T-helper 2 cell treated with Interferon-gamma antibody and Interleukin-4, amounts not matched to agents 5 μg/mL and 100 μg/mL, for 36 hours (primary cell): ENCODE measurements at regions not wholly inside any gene's neighbourhood (a gene's known extent, or its start where the extent isn't known, plus 50 kb on each side); places are given as distances from the start of the nearest gene placed in this dataset.
"Not testable (repeated sequence)": the region's sequence is repeated elsewhere in the genome, so short reads cannot be mapped to it uniquely, and the experiment has no call there.

Experiments
- DNase-seq: peaks from one replicate; pipeline ENCODE4 v3.0.0; 2021; ENCODE audit warnings: low spot score
- H3K27ac Mint-ChIP-seq: one replicate; pipeline ENCODE4 v1.8.0; 2021; ENCODE audit warnings: mild to moderate bottlenecking, mixed read lengths
- H3K27me3 Mint-ChIP-seq: one replicate; pipeline ENCODE4 v1.8.0; 2021; ENCODE audit warnings: low read depth, mixed read lengths
- H3K36me3 Mint-ChIP-seq: one replicate; pipeline ENCODE4 v1.8.0; 2021; ENCODE audit warnings: low read depth, mixed read lengths
- H3K4me1 Mint-ChIP-seq: one replicate; pipeline ENCODE4 v1.8.0; 2021; ENCODE audit warnings: low read depth, mixed read lengths
- H3K4me3 Mint-ChIP-seq: one replicate; pipeline ENCODE4 v1.8.0; 2022; ENCODE audit warnings: mild to moderate bottlenecking, moderate library complexity, mixed read lengths
- H3K9me3 Mint-ChIP-seq: one replicate; pipeline ENCODE4 v1.8.0; 2021; ENCODE audit warnings: mixed read lengths

DNA sequence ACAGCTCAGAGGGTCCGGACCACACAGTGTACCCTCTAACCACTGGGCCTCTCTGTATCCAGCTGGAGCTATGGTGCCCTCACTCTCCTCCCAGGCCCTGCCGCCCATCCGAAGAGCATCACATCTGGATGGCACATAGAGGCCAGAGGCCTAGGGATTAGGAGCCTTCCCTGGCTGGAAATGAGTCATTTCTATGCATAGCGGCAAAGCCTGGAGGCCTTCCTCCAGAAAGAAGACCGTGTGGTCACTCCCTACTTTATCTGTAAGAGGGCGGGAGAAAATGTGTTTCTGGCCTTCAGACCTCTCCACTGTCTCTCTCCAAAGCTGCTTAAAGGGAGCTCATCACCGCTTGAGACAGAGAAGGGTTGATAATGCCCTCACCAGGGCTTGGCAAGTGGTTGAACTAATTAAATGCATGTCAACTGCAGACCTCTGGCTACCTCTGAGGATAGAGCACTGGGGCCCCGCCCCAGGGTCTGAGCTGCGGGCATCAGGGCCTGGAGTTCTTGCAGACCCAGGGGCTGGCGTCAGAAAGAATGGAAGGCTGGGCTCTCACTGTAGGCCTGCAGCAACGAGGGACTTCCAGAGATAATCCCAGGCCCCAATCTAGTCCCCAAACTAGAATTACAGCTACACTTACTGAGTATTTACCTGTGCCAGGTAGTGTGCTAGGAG lies 122.2 kb downstream of the IRX5 start:
- no peaks in the 10 kb centered on the region for H3K9me3 Mint-ChIP-seq
- no peak overlapping the region for H3K4me3 Mint-ChIP-seq
- peaks cover 27% of the 10 kb centered on the region for H3K27me3 Mint-ChIP-seq
- no peaks in the 10 kb centered on the region for H3K4me1 Mint-ChIP-seq
- no peak overlapping the region for H3K27ac Mint-ChIP-seq
- DNase-seq: no peak
- H3K36me3 Mint-ChIP-seq: no peaks in the 10 kb centered on the region

DNA sequence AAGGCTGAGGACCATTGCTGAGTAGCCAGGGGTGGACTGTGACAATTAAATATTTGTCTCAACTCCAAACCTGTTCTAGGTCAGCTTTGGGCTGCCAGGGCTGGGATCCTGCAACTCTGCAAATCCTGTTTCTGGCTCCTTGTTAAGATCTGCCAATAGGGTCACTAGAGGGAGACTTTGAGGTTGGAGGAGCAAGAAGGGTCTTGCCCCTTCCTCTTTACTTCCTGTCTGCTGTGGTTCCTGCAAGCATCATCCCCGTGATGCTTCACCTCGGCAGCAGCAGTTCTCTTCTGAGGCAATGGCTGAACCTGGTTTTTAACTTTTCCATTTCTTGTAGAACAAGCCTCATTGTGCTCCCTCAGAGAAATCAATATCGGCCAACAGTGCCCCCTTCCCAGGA lies 124.6 kb downstream of the IRX5 start:
- Mint-ChIP-seq H3K27me3 (peaks cover 32% of the 10 kb centered on the region), H3K27ac (no peak overlapping the region), H3K4me3 (no peak overlapping the region), H3K9me3 (no peaks in the 10 kb centered on the region), H3K4me1 (no peaks in the 10 kb centered on the region), H3K36me3 (no peaks in the 10 kb centered on the region)
- DNase-seq: no peak

DNA sequence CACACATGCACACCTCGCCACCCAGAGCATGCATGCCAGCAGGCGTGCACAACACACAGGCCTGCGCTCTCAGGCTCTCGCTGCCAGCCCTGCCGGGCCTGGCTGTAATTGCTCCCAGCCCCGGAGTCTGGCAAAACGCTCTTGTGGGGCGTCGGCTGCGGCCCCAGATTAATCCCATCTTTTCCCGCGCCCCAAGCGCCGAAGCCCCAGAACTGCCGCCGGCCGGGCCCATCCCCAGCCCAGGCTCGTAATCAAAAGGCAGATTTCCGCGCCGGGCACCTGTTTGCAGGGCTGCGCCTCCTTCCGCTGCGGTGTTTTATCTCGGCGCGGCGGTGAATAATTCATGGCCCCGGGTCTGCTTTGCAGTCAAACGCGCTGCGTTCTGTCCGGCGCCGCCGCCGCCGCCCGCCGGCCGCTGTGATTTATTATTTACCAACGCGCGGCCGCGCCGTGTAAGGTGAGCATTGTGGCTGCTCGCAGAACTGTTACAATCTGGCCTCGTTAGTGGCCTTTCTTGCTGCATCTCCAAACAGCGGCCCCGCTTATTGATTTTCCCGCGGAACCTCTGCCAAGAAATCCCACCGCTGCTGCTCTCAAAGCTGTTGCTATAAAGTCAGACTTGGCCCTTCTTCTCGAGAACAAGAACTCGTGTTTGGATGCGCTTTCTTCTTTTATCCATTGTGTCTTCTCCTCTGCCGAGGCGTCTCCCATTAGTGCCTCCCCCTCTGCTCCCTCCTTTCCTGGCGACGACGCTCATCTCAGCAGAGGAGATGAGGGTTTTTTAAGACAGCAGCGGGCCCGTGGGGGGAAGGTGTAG lies 126.1 kb downstream of the IRX5 start:
- H3K4me3 Mint-ChIP-seq: no peak overlapping the region

DNA sequence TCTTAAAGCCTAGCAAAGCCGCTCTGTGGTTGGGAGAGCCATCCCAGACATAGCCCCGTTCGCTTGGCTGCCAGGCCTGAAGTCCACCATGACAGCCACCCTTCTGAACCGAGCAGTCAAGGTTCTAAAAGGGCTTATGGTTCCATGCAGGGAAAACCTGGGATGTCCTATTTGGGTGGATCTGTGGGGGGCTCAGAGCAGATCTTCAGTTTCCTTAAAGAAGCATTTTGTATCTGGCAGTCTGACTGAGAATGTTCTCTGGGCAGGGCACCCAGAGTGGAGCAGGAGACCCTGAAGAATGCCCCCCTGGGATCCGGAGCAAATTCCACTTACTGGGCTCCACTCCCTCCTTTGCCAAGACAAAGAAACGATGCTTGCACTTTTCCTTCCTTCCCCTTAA lies 127.2 kb downstream of the IRX5 start:
- H3K36me3 Mint-ChIP-seq: no peaks in the 10 kb centered on the region

More for the DNA sequence above, 126.1 kb downstream of the IRX5 start:
- Mint-ChIP-seq H3K9me3 (no peaks in the 10 kb centered on the region), H3K27me3 (peaks cover 32% of the 10 kb centered on the region), H3K36me3 (no peaks in the 10 kb centered on the region), H3K27ac (no peak overlapping the region), H3K4me1 (no peaks in the 10 kb centered on the region)
- no peak for DNase-seq

DNA sequence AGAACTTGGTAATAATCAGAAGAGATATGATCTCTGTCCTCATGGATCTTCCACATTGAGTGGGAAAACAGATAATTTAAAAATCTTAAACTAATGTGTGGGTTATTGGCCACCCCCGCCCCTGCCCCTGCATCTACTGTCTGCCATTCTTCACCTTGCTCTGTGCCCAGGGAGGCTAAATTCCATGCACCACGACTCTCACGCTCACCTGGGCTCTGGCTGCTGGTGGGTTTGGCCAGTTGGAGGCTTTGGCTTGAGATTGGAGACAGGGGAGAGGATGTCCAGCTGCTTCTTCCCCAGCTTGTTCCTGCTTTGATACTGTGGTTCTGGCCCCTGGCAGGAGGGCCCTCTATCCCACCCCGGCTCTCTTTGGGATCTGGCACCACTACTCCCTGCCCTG lies 127.9 kb downstream of the IRX5 start:
- Mint-ChIP-seq H3K4me3 (no peak overlapping the region), H3K27me3 (peaks cover 32% of the 10 kb centered on the region)

More for the DNA sequence above, 127.2 kb downstream of the IRX5 start:
- H3K9me3 Mint-ChIP-seq: no peaks in the 10 kb centered on the region
- H3K4me1 Mint-ChIP-seq: no peaks in the 10 kb centered on the region
- no peak overlapping the region for H3K27ac Mint-ChIP-seq
- no peak for DNase-seq
- no peak overlapping the region for H3K4me3 Mint-ChIP-seq
- peaks cover 32% of the 10 kb centered on the region for H3K27me3 Mint-ChIP-seq

DNA sequence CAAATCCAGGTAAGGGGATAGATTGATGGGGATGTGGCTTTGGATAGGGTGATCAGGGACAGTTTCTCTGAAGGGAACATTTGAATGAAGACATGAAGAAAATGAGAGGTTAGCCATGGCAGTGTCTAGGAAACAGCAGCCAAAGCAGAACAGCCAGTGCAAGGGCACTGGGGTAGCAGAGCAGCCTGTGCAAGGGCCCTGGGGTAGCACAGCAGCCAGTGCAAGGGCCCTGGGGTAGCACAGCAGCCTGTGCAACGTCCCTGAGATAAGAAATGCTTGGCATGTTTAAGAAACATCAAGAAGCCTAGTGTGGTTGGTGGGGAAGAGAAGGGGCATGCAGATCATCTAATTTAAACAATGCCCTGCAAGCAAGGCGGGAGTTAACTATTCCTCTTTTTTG lies 128.5 kb downstream of the IRX5 start:
- no peak for DNase-seq
- Mint-ChIP-seq H3K27ac (no peak overlapping the region), H3K4me3 (no peak overlapping the region), H3K4me1 (no peaks in the 10 kb centered on the region), H3K27me3 (peaks cover 32% of the 10 kb centered on the region), H3K9me3 (no peaks in the 10 kb centered on the region), H3K36me3 (no peaks in the 10 kb centered on the region)

More for the DNA sequence above, 127.9 kb downstream of the IRX5 start:
- no peak for DNase-seq
- Mint-ChIP-seq H3K27ac (no peak overlapping the region), H3K4me1 (no peaks in the 10 kb centered on the region), H3K36me3 (no peaks in the 10 kb centered on the region), H3K9me3 (no peaks in the 10 kb centered on the region)

DNA sequence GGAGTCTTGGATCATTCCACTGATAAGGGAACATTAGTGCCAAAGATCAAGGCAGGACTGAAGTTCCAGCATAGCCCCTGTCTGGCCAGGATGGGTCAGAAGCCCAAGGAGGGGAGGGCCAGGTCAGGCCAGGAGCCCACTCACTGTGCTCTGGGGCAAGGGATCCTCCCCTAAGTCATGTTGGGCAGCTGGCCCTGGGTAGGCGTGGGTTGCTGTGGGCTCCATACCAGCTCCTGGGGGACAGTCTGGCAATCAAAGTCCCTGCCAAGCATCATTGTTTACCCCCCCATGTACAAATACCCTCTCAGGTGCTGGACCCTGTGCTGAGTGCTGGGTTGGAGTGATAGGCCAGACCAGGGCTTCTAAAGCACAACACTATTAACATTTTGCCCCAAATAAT lies 130.5 kb downstream of the IRX5 start:
- Mint-ChIP-seq H3K4me1 (no peaks in the 10 kb centered on the region), H3K36me3 (no peaks in the 10 kb centered on the region)

DNA sequence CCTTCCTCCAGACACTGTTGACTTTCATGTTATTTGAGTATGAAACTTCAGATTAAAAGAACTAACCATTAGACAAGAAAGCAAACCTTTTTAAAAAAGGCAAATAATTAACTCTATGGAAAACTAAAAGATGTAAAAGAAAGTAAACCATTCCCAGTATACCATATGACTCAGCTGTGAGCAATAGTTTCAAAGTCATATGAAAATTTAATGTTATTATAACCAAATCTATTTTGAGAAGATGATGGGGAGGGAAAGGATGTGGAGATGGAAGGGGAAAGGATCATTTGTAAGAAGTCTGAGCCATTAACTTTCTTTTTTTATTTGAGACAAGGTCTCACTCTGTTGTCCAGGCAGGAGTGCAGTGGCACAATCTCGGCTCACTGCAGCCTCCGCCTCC lies 131.8 kb downstream of the IRX5 start:
- H3K4me3 Mint-ChIP-seq: no peak overlapping the region
- DNase-seq: no peak
- H3K4me1 Mint-ChIP-seq: no peaks in the 10 kb centered on the region
- H3K9me3 Mint-ChIP-seq: no peaks in the 10 kb centered on the region
- H3K27me3 Mint-ChIP-seq: peaks cover 9% of the 10 kb centered on the region
- H3K27ac Mint-ChIP-seq: no peak overlapping the region
- H3K36me3 Mint-ChIP-seq: no peaks in the 10 kb centered on the region

More for the DNA sequence above, 130.5 kb downstream of the IRX5 start:
- no peaks in the 10 kb centered on the region for H3K9me3 Mint-ChIP-seq
- no peak for DNase-seq
- H3K27me3 Mint-ChIP-seq: peaks cover 22% of the 10 kb centered on the region
- H3K27ac Mint-ChIP-seq: no peak overlapping the region
- no peak overlapping the region for H3K4me3 Mint-ChIP-seq

DNA sequence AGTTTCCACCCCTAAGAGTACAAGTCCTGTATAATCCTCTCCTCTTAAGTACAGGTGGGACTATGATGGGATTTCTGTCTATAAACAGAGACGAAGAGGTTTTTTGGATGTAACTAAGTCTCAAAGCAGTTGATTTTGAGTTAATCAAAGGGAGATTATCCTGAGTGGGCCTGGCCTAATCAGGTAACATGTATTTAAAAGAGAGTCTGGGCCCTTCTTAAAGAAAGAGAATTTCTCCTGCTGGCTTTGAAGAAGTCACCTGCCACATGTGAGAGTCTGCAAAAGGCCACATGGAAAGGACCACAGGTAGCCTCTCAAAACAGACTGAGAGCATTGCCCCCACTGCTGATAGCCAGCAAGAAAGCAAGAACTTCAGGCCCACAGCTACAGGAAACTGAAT lies 142.3 kb downstream of the IRX5 start:
- no peaks in the 10 kb centered on the region for H3K4me1 Mint-ChIP-seq
- H3K9me3 Mint-ChIP-seq: no peaks in the 10 kb centered on the region
- H3K4me3 Mint-ChIP-seq: no peak overlapping the region
- H3K36me3 Mint-ChIP-seq: no peaks in the 10 kb centered on the region
- DNase-seq: no peak
- no peaks in the 10 kb centered on the region for H3K27me3 Mint-ChIP-seq
- no peak overlapping the region for H3K27ac Mint-ChIP-seq

DNA sequence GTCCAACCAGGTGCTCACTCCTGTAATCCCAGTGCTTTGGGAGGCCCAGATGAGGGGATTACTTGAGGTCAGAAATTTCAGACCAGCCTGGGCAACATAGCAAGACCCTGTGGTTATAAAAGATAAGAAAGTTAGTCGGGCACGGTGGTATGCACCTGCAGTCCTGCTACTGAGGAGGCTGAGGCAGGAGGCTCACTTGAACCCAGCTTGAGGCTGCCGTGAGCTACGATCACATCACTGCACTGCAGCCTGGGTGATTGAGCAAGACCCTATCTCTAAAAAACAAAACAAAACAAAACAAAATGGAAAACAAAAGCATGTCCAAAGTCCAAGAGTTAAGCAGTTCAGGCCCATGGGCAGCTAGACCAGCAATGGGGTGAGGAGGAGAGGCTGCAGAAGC lies 143.2 kb downstream of the IRX5 start:
- H3K36me3 Mint-ChIP-seq: no peaks in the 10 kb centered on the region
- H3K9me3 Mint-ChIP-seq: no peaks in the 10 kb centered on the region
- H3K4me1 Mint-ChIP-seq: no peaks in the 10 kb centered on the region
- H3K27ac Mint-ChIP-seq: no peak overlapping the region
- H3K27me3 Mint-ChIP-seq: no peaks in the 10 kb centered on the region
- DNase-seq: no peak
- no peak overlapping the region for H3K4me3 Mint-ChIP-seq

DNA sequence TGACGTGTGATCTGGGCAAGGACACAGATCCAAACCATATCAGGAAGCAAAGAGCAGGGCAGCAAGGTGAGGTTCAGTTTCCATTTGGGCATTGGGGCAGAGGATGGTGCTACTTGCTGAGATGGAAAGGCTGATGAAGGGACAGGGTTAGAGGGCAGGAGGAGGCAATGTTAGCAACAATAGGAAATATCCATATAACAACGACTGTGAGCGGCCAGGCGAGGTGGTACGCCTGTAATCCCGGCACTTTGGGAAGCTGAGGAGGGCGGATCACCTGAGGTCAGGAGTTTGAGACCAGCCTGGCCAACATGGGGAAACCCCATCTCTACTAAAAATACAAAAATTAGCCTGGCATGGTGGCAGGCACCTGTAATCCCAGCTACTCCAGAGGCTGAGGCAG lies 144.5 kb downstream of the IRX5 start:
- H3K4me1 Mint-ChIP-seq: not testable (repeated sequence)

DNA sequence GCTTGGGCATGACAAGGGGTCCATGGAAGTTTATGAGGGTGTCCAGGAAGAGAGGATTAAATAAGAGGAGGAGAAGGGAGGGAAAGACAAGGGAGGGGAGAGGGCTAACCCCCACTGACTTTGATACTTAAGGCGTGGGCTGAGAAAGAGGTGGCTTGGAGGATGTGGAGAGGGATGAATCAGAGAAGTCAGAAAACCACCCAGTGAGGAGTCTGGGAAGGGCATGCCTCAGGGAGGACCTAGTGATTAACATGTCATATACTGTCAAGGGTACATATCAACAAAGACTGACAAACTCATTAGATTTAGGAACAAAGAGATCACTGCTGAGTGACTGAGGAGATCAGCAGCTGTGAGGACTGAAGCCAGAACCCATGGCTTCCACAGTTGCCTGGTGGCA lies 145.4 kb downstream of the IRX5 start:
- H3K27me3 Mint-ChIP-seq: no peaks in the 10 kb centered on the region
- no peaks in the 10 kb centered on the region for H3K36me3 Mint-ChIP-seq
- no peak overlapping the region for H3K27ac Mint-ChIP-seq
- H3K9me3 Mint-ChIP-seq: no peaks in the 10 kb centered on the region
- DNase-seq: no peak
- no peak overlapping the region for H3K4me3 Mint-ChIP-seq
- H3K4me1 Mint-ChIP-seq: no peaks in the 10 kb centered on the region

More for the DNA sequence above, 144.5 kb downstream of the IRX5 start:
- not testable (repeated sequence) for H3K27me3 Mint-ChIP-seq, H3K36me3 Mint-ChIP-seq, H3K27ac Mint-ChIP-seq, H3K4me3 Mint-ChIP-seq, H3K9me3 Mint-ChIP-seq, DNase-seq

DNA sequence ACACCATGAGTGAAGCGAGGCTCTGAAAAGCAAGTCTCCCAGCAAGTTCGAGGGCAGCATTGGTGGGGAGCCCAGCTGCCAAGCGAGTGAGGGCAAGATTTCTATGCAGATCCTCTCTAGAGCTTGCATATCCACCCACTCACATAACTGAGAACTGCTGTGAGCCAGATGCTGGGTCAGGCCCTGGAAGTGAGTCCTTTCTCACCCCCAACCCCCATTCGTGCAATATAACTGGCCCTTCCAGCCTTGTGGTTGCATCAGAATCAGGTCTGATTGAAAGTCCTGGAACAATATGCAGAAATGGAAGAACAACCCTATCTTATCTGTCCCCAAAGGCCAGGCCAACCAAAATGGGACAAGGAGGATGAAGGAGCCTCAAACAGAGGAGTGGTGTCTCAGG lies 146.6 kb downstream of the IRX5 start:
- no peak for DNase-seq
- Mint-ChIP-seq H3K9me3 (no peaks in the 10 kb centered on the region), H3K36me3 (no peaks in the 10 kb centered on the region)

DNA sequence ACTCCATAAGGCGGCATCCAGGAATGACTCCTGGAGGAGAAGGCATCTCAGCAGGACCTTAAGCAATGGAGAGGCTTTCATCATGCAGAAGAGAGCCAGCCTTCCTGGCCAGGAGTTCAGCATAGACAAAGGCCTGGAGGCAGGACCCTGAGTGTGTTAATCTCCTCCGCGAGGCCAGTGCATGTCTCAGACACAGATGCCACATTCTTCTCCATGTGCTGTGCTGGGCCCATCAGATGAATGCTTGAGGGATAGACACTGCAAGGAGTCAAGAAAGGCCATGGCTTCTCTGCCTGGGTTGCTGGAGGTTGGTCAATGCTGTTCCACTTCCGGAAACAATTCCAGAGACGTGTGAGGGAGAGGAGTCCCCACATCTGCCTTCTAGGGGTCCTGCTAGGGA lies 147.5 kb downstream of the IRX5 start:
- Mint-ChIP-seq H3K27me3 (no peaks in the 10 kb centered on the region), H3K9me3 (no peaks in the 10 kb centered on the region), H3K27ac (no peak overlapping the region), H3K4me1 (no peaks in the 10 kb centered on the region), H3K4me3 (no peak overlapping the region), H3K36me3 (no peaks in the 10 kb centered on the region)
- DNase-seq: no peak

More for the DNA sequence above, 146.6 kb downstream of the IRX5 start:
- no peak overlapping the region for H3K27ac Mint-ChIP-seq
- no peak overlapping the region for H3K4me3 Mint-ChIP-seq
- no peaks in the 10 kb centered on the region for H3K4me1 Mint-ChIP-seq
- no peaks in the 10 kb centered on the region for H3K27me3 Mint-ChIP-seq
